ENCODE measurements at regions not wholly inside any gene's neighbourhood (a gene's known extent, or its start where the extent isn't known, plus 50 kb on each side); places are given as distances from the start of the nearest gene placed in this dataset.

DNA sequence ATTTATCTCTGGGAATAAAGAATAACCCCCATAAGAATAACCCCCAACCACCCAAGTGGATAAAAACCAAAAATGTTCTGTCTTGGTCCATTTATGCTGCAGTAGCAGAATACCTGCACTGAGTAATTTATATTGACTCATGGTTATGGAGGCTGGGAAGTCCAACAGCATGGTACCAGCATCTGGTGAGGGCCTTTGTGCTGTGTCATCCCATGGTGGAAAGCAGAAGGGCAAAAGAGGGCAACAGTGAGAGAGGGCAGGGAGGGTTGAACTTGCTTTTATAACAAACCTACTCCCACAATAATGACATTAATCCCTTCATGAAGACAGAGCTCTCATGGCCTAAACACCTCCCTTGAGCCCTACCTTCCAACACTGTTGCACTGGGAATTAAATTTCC lies 133.7 kb downstream of the ERMARD start:
- Histone ChIP-seq H3K4me1 (ENCODE audit: control insufficient read depth, extremely low read depth, insufficient read depth, low read length) (no peaks in the 10 kb centered on the region), H3K9me1 (replicated peaks; ENCODE audit: control insufficient read depth, extremely low read depth, insufficient read depth, low read length) (no peaks in the 10 kb centered on the region), H4K20me1 (replicated peaks; ENCODE audit: control insufficient read depth, extremely low read depth, insufficient read depth, low read length) (no peaks in the 10 kb centered on the region), H2AFZ (ENCODE audit: low read depth, low read length) (no peak overlapping the region), H3K36me3 (ENCODE audit: control insufficient read depth in 2 of 2, extremely low read depth in 1 of 2, insufficient read depth in 2 of 2, low read length in 2 of 2) (no peaks in the 10 kb centered on the region), H3K79me2 (ENCODE audit: control insufficient read depth, insufficient read depth, low read length) (no peaks in the 10 kb centered on the region), H3K4me3 (replicated peaks in 1 of 3; ENCODE audit: insufficient read depth in 1 of 3, low read depth in 1 of 3, low read length in 3 of 3) (no peak overlapping the region), H3K9ac (replicated peaks; ENCODE audit: extremely low read depth, insufficient read depth, low read length) (no peak overlapping the region), H3K27ac (ENCODE audit: insufficient read depth, low read depth, low read length) (no peak overlapping the region), H3K27me3 (ENCODE audit: control insufficient read depth in 2 of 2, insufficient read depth in 2 of 2, low read length in 2 of 2) (peaks cover 10 to 12% of the 10 kb centered on the region in 2 experiments), H3K4me2 (ENCODE audit: insufficient read depth, low read length) (no peak overlapping the region), H3K9me3 (replicated peaks; ENCODE audit: control insufficient read depth, insufficient read depth, low read length) (no peaks in the 10 kb centered on the region)
- dilution Hi-C loops (cut with MboI; ENCODE audit: extremely low pct_ligation_motif_present, low sequenced_read_pairs) (no loop called here), intact Hi-C loops (cut with micrococcal nuclease) (no loop called here)
- ChIA-PET POLR2A (no interaction called here), CTCF (no interaction called here)
- DNase-seq (ENCODE audit: low read depth, low spot score) (no peak), FAIRE-seq (no peak)
- BruUV-seq (replicated peaks) = no TSS peak
- TF ChIP-seq JUN (IDR thresholded peaks at IDR 0.05; ENCODE audit: borderline replicate concordance, insufficient read depth, insufficient read length, low read depth) (no peak), GATA2 (IDR thresholded peaks at IDR 0.05; ENCODE audit: insufficient read depth, insufficient read length, low read depth, low read length) (no peak), EZH2 (IDR thresholded peaks at IDR 0.05; ENCODE audit: borderline replicate concordance, low read depth, low read length, severe bottlenecking) (no peak), POLR2A (IDR thresholded peaks at IDR 0.05; ENCODE audit: low read depth, low read length) (no peak)

DNA sequence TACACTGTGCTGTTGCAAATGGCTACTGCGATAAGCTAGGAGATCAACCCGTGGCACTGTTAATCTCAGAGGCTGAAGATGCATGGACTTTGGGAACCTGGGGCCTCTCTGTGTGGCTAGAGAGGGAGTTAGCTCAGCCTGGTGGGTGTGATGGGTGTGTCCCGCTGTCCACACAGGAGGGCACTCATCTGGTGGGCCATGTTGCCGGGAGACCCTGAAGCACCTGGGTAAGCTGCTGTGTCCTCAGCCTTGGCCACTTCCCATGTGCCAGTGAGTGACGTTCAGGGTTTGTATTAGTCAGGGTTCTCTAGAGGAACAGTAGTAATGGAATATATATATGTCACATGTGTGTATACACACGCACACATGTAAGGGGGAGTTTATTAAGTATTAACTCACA lies 132.7 kb downstream of the ERMARD start:
- Histone ChIP-seq H3K27me3 (ENCODE audit: control insufficient read depth in 2 of 2, insufficient read depth in 2 of 2, low read length in 2 of 2) (peaks cover 11 to 18% of the 10 kb centered on the region in 2 experiments), H3K4me2 (ENCODE audit: insufficient read depth, low read length) (no peak overlapping the region), H3K79me2 (ENCODE audit: control insufficient read depth, insufficient read depth, low read length) (no peaks in the 10 kb centered on the region), H3K27ac (ENCODE audit: insufficient read depth, low read depth, low read length) (no peak overlapping the region), H3K36me3 (ENCODE audit: control insufficient read depth in 2 of 2, extremely low read depth in 1 of 2, insufficient read depth in 2 of 2, low read length in 2 of 2) (no peaks in the 10 kb centered on the region), H2AFZ (ENCODE audit: low read depth, low read length) (no peak overlapping the region), H3K9me1 (replicated peaks; ENCODE audit: control insufficient read depth, extremely low read depth, insufficient read depth, low read length) (no peaks in the 10 kb centered on the region), H3K9ac (replicated peaks; ENCODE audit: extremely low read depth, insufficient read depth, low read length) (no peak overlapping the region), H3K4me1 (ENCODE audit: control insufficient read depth, extremely low read depth, insufficient read depth, low read length) (no peaks in the 10 kb centered on the region), H3K4me3 (replicated peaks in 1 of 3; ENCODE audit: insufficient read depth in 1 of 3, low read depth in 1 of 3, low read length in 3 of 3) (no peak overlapping the region), H4K20me1 (replicated peaks; ENCODE audit: control insufficient read depth, extremely low read depth, insufficient read depth, low read length) (no peaks in the 10 kb centered on the region), H3K9me3 (replicated peaks; ENCODE audit: control insufficient read depth, insufficient read depth, low read length) (no peaks in the 10 kb centered on the region)
- DNase-seq (ENCODE audit: low read depth, low spot score) = no peak
- ChIA-PET POLR2A (no interaction called here), CTCF (interaction anchor here (1.1 kb wide), 1 partner anchor 52 kb away, joined by 3 read pairs; no protein-coding TSS in a partner anchor)
- no TSS peak for BruUV-seq (replicated peaks)
- no peak for TF ChIP-seq JUN (IDR thresholded peaks at IDR 0.05; ENCODE audit: borderline replicate concordance, insufficient read depth, insufficient read length, low read depth)
- no peak for TF ChIP-seq POLR2AphosphoS5 (IDR thresholded peaks at IDR 0.05; ENCODE audit: insufficient read depth, low read depth, low read length)
- TF ChIP-seq, protein P1, sequence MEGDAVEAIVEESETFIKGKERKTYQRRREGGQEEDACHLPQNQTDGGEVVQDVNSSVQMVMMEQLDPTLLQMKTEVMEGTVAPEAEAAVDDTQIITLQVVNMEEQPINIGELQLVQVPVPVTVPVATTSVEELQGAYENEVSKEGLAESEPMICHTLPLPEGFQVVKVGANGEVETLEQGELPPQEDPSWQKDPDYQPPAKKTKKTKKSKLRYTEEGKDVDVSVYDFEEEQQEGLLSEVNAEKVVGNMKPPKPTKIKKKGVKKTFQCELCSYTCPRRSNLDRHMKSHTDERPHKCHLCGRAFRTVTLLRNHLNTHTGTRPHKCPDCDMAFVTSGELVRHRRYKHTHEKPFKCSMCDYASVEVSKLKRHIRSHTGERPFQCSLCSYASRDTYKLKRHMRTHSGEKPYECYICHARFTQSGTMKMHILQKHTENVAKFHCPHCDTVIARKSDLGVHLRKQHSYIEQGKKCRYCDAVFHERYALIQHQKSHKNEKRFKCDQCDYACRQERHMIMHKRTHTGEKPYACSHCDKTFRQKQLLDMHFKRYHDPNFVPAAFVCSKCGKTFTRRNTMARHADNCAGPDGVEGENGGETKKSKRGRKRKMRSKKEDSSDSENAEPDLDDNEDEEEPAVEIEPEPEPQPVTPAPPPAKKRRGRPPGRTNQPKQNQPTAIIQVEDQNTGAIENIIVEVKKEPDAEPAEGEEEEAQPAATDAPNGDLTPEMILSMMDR (IDR thresholded peaks at IDR 0.05; ENCODE audit: extremely low read depth in 1 of 2, insufficient read depth in 1 of 2, low read depth in 1 of 2, low read length in 2 of 2) = no peak
- TF ChIP-seq, protein P2, sequence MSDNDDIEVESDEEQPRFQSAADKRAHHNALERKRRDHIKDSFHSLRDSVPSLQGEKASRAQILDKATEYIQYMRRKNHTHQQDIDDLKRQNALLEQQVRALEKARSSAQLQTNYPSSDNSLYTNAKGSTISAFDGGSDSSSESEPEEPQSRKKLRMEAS (IDR thresholded peaks at IDR 0.05; ENCODE audit: insufficient read depth, insufficient read length) = no peak
- no peak for TF ChIP-seq FOS (IDR thresholded peaks at IDR 0.05; ENCODE audit: borderline replicate concordance, insufficient read depth, low read length)
- TF ChIP-seq POLR2A (IDR thresholded peaks at IDR 0.05; ENCODE audit: low read depth, low read length) = no peak
- no peak for TF ChIP-seq EZH2 (IDR thresholded peaks at IDR 0.05; ENCODE audit: borderline replicate concordance, low read depth, low read length, severe bottlenecking)
- no peak for TF ChIP-seq MYC (IDR thresholded peaks at IDR 0.05; ENCODE audit: low read depth, low read length)
- TF ChIP-seq GATA2 (IDR thresholded peaks at IDR 0.05; ENCODE audit: insufficient read depth, insufficient read length, low read depth, low read length) = no peak
- dilution Hi-C loops (cut with MboI; ENCODE audit: extremely low pct_ligation_motif_present, low sequenced_read_pairs) (no loop called here), intact Hi-C loops (cut with micrococcal nuclease) (no loop called here)
- FAIRE-seq = no peak
